ENCODE measurements at regions not wholly inside any gene's neighbourhood (a gene's known extent, or its start where the extent isn't known, plus 50 kb on each side); places are given as distances from the start of the nearest gene placed in this dataset.
"Not testable (repeated sequence)": the region's sequence is repeated elsewhere in the genome, so short reads cannot be mapped to it uniquely, and the experiment has no call there.

GRCh38 chr6:132184966-132185365 is 216.3 kb downstream of the MOXD1 start:
- TF ChIP-seq, protein P1, sequence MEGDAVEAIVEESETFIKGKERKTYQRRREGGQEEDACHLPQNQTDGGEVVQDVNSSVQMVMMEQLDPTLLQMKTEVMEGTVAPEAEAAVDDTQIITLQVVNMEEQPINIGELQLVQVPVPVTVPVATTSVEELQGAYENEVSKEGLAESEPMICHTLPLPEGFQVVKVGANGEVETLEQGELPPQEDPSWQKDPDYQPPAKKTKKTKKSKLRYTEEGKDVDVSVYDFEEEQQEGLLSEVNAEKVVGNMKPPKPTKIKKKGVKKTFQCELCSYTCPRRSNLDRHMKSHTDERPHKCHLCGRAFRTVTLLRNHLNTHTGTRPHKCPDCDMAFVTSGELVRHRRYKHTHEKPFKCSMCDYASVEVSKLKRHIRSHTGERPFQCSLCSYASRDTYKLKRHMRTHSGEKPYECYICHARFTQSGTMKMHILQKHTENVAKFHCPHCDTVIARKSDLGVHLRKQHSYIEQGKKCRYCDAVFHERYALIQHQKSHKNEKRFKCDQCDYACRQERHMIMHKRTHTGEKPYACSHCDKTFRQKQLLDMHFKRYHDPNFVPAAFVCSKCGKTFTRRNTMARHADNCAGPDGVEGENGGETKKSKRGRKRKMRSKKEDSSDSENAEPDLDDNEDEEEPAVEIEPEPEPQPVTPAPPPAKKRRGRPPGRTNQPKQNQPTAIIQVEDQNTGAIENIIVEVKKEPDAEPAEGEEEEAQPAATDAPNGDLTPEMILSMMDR (IDR thresholded peaks at IDR 0.05): not testable (repeated sequence)
- TF ChIP-seq POLR2A (IDR thresholded peaks at IDR 0.05): not testable (repeated sequence)

Measured in thyroid gland (tissue), 4 donors.